GM12864 (cell line): ENCODE measurements at regions not wholly inside any gene's neighbourhood (a gene's known extent, or its start where the extent isn't known, plus 50 kb on each side); places are given as distances from the start of the nearest gene placed in this dataset.

ENCODE experiments used
- DNase-seq: peaks from one replicate; pipeline ENCODE4 v3.0.0-alpha.2; 2011; ENCODE audit warnings: low read depth
- H3K4me3 ChIP-seq: 2 replicates; pipeline ENCODE4 v1.5.1; 2011; ENCODE audit warnings: mild to moderate bottlenecking, low read depth, low read length, control low read depth
- CTCF ChIP-seq: IDR thresholded peaks from 2 replicates; pipeline ENCODE4 v1.5.1; 2011; ENCODE audit warnings: low read depth, mild to moderate bottlenecking, moderate library complexity, low read length, control low read depth, inconsistent platforms; ENCODE audit errors: missing control alignments

GRCh38 chr10:21238044-21238443 lies 287.4 kb downstream of the SKIDA1 start:
- TF ChIP-seq CTCF: no peak
- DNase-seq: no peak
- H3K4me3 ChIP-seq: no peak overlapping the region

- no peak for TF ChIP-seq CTCF
- H3K4me3 ChIP-seq: no peak overlapping the region
- DNase-seq: no peak
Observed at GRCh38 chr10:21234761-21235160, 290.7 kb downstream of the SKIDA1 start.

GRCh38 chr10:21230219-21230618 lies 295.3 kb downstream of the SKIDA1 start:
- H3K4me3 ChIP-seq: no peak overlapping the region
- no peak for TF ChIP-seq CTCF
- DNase-seq: no peak

GRCh38 chr10:21217748-21218367 lies 307.6 kb downstream of the SKIDA1 start:
- no peak for TF ChIP-seq CTCF
- no peak overlapping the region for H3K4me3 ChIP-seq
- DNase-seq: no peak

GRCh38 chr10:21217107-21217506 lies 308.4 kb downstream of the SKIDA1 start:
- DNase-seq: no peak
- H3K4me3 ChIP-seq: no peak overlapping the region
- TF ChIP-seq CTCF: no peak

GRCh38 chr10:21214329-21214728 lies 311.2 kb downstream of the SKIDA1 start:
- TF ChIP-seq CTCF: no peak
- H3K4me3 ChIP-seq: no peak overlapping the region
- no peak for DNase-seq

- H3K4me3 ChIP-seq: no peak overlapping the region
- TF ChIP-seq CTCF: no peak
- no peak for DNase-seq
Observed at GRCh38 chr10:21213381-21213780, 312.1 kb downstream of the SKIDA1 start.
